ENCODE measurements at regions not wholly inside any gene's neighbourhood (a gene's known extent, or its start where the extent isn't known, plus 50 kb on each side); places are given as distances from the start of the nearest gene placed in this dataset.

- H3K9me3 ChIP-seq (ENCODE audit: low read depth, low read length, poor library complexity, severe bottlenecking) = no peaks in the 10 kb centered on the region
- POLR2A ChIA-PET (ENCODE audit: low non-redundant PET) = no interaction called here
- DNase-seq (ENCODE audit: low spot score) = no peak
- intact Hi-C loops (cut with micrococcal nuclease; ENCODE audit: unreplicated experiment) = no loop called here
- no peak overlapping the region for H3K4me3 ChIP-seq (ENCODE audit: low read depth, low read length, poor library complexity, severe bottlenecking)
- CTCF ChIA-PET = no interaction called here
- no TSS peak for BruUV-seq (replicated peaks)
- H3K36me3 ChIP-seq (ENCODE audit: insufficient read depth, low read length, poor library complexity, severe bottlenecking) = no peaks in the 10 kb centered on the region
- H3K27me3 ChIP-seq (replicated peaks; ENCODE audit: insufficient read depth, low read depth, low read length, poor library complexity) = no peaks in the 10 kb centered on the region
- TF ChIP-seq CTCF (conservative IDR thresholded peaks at IDR 0.05; ENCODE audit: low read depth, low read length) (no peak), EZH2 (IDR thresholded peaks at IDR 0.05; ENCODE audit: borderline replicate concordance, low read depth, low read length, poor library complexity, severe bottlenecking) (no peak)
- no peak overlapping the region for H3K27ac ChIP-seq (ENCODE audit: low read depth, low read length, poor library complexity, severe bottlenecking)
- H3K4me1 ChIP-seq (ENCODE audit: insufficient read depth, low read length, poor library complexity, severe bottlenecking) = no peaks in the 10 kb centered on the region
Observed at GRCh38 chr4:114488301-114488982, 110.2 kb upstream of the UGT8 start.

- no peak overlapping the region for H3K27ac ChIP-seq (ENCODE audit: low read depth, low read length, poor library complexity, severe bottlenecking)
Observed at GRCh38 chr4:114494246-114494803, 104.3 kb upstream of the UGT8 start.

GRCh38 chr4:114495471-114495928 is 103.1 kb upstream of the UGT8 start:
- DNase-seq (ENCODE audit: low spot score) = no peak
- no TSS peak for BruUV-seq (replicated peaks)
- ChIA-PET CTCF (no interaction called here), POLR2A (ENCODE audit: low non-redundant PET) (no interaction called here)
- Histone ChIP-seq H3K36me3 (ENCODE audit: insufficient read depth, low read length, poor library complexity, severe bottlenecking) (no peaks in the 10 kb centered on the region), H3K4me1 (ENCODE audit: insufficient read depth, low read length, poor library complexity, severe bottlenecking) (no peaks in the 10 kb centered on the region), H3K9me3 (ENCODE audit: low read depth, low read length, poor library complexity, severe bottlenecking) (no peaks in the 10 kb centered on the region), H3K27me3 (replicated peaks; ENCODE audit: insufficient read depth, low read depth, low read length, poor library complexity) (no peaks in the 10 kb centered on the region), H3K4me3 (ENCODE audit: low read depth, low read length, poor library complexity, severe bottlenecking) (no peak overlapping the region), H3K27ac (ENCODE audit: low read depth, low read length, poor library complexity, severe bottlenecking) (no peak overlapping the region)
- intact Hi-C loops (cut with micrococcal nuclease; ENCODE audit: unreplicated experiment) = no loop called here
- TF ChIP-seq EZH2 (IDR thresholded peaks at IDR 0.05; ENCODE audit: borderline replicate concordance, low read depth, low read length, poor library complexity, severe bottlenecking) (no peak), CTCF (conservative IDR thresholded peaks at IDR 0.05; ENCODE audit: low read depth, low read length) (no peak)

More at GRCh38 chr4:114494246-114494803, 104.3 kb upstream of the UGT8 start:
- H3K4me3 ChIP-seq (ENCODE audit: low read depth, low read length, poor library complexity, severe bottlenecking) = no peak overlapping the region
- no TSS peak for BruUV-seq (replicated peaks)
- H3K4me1 ChIP-seq (ENCODE audit: insufficient read depth, low read length, poor library complexity, severe bottlenecking) = no peaks in the 10 kb centered on the region
- no peaks in the 10 kb centered on the region for H3K27me3 ChIP-seq (replicated peaks; ENCODE audit: insufficient read depth, low read depth, low read length, poor library complexity)
- ChIA-PET CTCF (no interaction called here), POLR2A (ENCODE audit: low non-redundant PET) (no interaction called here)
- peak; percentile 43 for DNase-seq (ENCODE audit: low spot score)
- H3K9me3 ChIP-seq (ENCODE audit: low read depth, low read length, poor library complexity, severe bottlenecking) = no peaks in the 10 kb centered on the region
- intact Hi-C loops (cut with micrococcal nuclease; ENCODE audit: unreplicated experiment) = no loop called here
- TF ChIP-seq CTCF (conservative IDR thresholded peaks at IDR 0.05; ENCODE audit: low read depth, low read length) = no peak
- TF ChIP-seq EZH2 (IDR thresholded peaks at IDR 0.05; ENCODE audit: borderline replicate concordance, low read depth, low read length, poor library complexity, severe bottlenecking) = no peak
- no peaks in the 10 kb centered on the region for H3K36me3 ChIP-seq (ENCODE audit: insufficient read depth, low read length, poor library complexity, severe bottlenecking)
